LNCaP clone FGC (cell line): ENCODE measurements at regions not wholly inside any gene's neighbourhood (a gene's known extent, or its start where the extent isn't known, plus 50 kb on each side); places are given as distances from the start of the nearest gene placed in this dataset.
A peak's percentile ranks its signal among the peaks of the same experiment; 100 is the strongest.

Experiments used
- DNase-seq: peaks from one replicate; pipeline ENCODE4 v3.0.0-alpha.2; 2011; ENCODE audit warnings: low read depth
- H3K4me3 ChIP-seq: 2 replicates; pipeline ENCODE4 v1.5.1; 2011; ENCODE audit warnings: mild to moderate bottlenecking, low read depth, low read length, control low read depth
- TF ChIP-seq, protein P1 (sequence below): IDR thresholded peaks from 2 replicates; pipeline ENCODE4 v1.5.1; 2012; ENCODE audit warnings: mild to moderate bottlenecking; ENCODE audit not compliant: control insufficient read depth, insufficient read depth; ENCODE audit errors: extremely low read depth

DNA sequence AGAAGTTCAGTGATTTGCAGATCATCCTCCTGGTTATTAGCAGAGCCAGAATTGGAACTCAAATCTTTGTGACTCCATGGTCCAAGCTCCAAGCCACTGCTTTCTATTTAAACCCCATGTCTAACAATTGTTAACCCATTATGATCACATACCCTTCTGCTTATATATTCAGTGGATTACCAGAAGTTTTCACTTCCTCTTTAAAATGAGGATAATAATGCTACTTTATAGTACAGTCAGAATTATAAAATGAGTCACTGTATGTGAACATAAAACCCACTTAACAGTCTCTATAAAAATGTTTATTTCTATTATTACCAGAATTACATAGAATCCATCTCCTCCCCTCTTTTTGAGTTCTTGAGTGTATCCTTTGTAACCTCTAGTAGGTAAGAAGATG is 550.7 kb upstream of the DPPA4 start:
- DNase-seq, result no peak
- H3K4me3 ChIP-seq, result no peak overlapping the region
- TF ChIP-seq, protein P1, sequence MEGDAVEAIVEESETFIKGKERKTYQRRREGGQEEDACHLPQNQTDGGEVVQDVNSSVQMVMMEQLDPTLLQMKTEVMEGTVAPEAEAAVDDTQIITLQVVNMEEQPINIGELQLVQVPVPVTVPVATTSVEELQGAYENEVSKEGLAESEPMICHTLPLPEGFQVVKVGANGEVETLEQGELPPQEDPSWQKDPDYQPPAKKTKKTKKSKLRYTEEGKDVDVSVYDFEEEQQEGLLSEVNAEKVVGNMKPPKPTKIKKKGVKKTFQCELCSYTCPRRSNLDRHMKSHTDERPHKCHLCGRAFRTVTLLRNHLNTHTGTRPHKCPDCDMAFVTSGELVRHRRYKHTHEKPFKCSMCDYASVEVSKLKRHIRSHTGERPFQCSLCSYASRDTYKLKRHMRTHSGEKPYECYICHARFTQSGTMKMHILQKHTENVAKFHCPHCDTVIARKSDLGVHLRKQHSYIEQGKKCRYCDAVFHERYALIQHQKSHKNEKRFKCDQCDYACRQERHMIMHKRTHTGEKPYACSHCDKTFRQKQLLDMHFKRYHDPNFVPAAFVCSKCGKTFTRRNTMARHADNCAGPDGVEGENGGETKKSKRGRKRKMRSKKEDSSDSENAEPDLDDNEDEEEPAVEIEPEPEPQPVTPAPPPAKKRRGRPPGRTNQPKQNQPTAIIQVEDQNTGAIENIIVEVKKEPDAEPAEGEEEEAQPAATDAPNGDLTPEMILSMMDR, result no peak

DNA sequence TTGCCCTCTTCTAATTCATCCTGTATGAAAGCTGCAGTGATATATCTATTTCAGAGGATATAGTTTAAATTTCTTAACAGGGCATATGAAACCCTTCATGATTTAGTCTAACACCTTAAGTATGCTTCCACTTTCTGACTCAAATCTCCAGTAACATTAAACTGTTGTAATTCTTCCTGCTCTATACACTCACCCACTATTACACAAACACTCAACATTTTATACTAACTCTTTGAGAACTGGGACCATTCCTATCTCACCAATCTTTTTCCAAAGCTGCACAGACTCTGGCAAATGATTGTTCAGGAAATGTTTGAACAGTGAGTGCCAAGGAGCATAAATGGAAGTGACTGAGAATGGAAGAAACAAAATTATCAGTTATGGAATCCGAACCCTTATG is 560.4 kb upstream of the DPPA4 start:
- TF ChIP-seq, protein P1, result no peak
- no peak for DNase-seq

DNA sequence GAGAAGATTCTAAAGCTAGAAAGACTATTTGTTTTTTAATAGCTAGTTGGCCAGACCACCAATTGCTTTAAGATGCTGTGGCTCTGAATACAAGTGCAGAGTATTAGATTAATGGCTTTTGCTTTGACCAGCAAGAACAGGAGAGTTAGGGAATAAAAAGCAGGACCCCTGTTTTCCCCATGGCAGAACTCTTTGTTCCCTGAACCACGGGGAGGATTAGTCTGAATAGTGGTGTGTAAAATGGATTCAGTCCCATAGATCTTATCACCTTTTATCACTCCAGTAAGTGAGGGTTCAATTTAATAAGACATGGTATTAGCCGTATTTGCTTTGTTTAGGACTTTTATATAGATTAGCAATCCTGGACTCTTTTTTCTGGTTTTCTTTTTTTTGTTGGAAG is 562.6 kb upstream of the DPPA4 start:
- TF ChIP-seq, protein P1, result no peak
- DNase-seq, result no peak
- no peak overlapping the region for H3K4me3 ChIP-seq

More for the DNA sequence above, 560.4 kb upstream of the DPPA4 start:
- no peak overlapping the region for H3K4me3 ChIP-seq

DNA sequence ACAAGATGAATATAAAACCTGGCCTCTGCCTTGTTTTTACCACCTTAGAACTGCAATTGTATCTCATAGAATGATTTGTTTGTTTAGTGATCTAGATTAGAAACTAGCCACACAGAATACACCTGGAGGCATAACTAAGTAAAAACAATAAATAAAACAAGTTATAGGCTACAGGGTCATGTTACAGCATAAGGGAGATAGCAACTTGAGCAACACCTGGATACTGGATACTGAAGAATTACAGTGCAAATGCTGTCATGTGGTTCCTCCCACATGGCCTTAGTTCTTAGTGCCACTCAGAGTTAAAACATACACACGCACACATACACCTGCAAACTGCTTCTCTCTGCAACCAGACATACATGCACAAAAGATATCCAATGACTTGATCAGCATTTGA is 563.4 kb upstream of the DPPA4 start:
- no peak overlapping the region for H3K4me3 ChIP-seq
- TF ChIP-seq, protein P1, result no peak
- DNase-seq, result peak; percentile 27

DNA sequence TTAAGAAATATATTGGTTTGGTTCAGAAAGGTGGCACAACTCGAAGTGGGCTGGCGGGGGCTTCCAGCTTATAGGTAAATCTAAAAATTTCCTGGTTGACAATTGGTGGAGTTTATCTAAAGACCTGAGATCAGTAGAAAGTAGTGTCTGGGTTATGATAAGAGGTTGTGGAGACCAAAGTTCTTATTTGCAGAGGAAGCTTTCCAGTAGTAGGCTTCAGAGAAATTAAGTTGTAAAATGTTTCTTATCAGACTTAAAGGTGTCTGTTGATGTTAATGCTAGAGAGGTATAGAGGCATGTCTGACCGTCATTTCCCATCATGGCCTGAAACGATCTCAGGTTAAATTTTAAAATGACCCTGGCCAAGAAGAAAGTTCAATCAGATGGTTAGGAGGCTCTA is 565.2 kb upstream of the DPPA4 start:
- TF ChIP-seq, protein P1, result no peak
- no peak overlapping the region for H3K4me3 ChIP-seq
- DNase-seq, result no peak

DNA sequence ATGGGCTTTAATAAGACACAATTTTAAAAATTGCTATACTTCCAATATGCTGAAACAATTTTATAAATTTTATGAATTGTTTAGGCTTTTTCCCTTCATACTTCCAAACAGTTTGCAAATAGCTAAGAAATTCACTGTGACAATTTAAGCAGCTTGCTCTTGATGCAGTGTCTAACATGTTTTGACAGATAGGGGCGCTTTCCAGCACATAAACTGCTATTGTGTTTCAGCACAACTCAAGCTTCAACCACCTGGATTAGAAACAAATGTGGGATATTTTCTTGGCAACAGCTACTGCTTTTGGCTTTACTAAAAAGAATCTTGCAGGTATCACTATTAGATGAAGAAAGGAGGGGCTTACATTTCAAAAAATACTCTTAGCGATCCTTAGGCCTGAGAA is 565.8 kb upstream of the DPPA4 start:
- TF ChIP-seq, protein P1, result no peak
- DNase-seq, result no peak
- no peak overlapping the region for H3K4me3 ChIP-seq

DNA sequence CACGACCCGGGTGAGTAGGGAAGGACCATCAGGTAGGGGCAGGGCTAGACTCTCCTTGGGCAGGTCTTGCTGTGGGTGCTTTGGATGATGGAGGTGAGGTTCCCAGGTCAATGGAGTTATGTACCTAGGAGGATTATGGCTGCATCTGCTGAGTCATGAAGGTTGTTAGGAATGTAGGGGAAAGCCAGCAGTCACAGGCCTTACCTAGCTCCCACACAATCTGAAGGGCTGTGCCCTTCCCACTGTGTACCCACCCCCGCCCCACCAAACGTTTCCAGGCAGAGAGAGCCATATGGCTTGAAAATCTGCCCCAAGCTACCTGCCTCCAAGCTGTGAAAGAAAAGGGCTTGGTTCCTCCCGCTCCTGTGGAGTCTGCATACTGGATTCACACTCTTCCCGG is 573.4 kb upstream of the DPPA4 start:
- no peak for DNase-seq
- H3K4me3 ChIP-seq, result no peak overlapping the region
- TF ChIP-seq, protein P1, result no peak
